Bronchial epithelial cell (primary cell): ENCODE measurements at regions not wholly inside any gene's neighbourhood (a gene's known extent, or its start where the extent isn't known, plus 50 kb on each side); places are given as distances from the start of the nearest gene placed in this dataset.
A peak's percentile ranks its signal among the peaks of the same experiment; 100 is the strongest.
"Not testable (repeated sequence)": the region's sequence is repeated elsewhere in the genome, so short reads cannot be mapped to it uniquely, and the experiment has no call there.

Experiments used
- DNase-seq: peaks from one replicate; pipeline ENCODE4 v3.0.0-alpha.2; 2010; ENCODE audit warnings: low read depth
- FAIRE-seq: peaks from 2 replicates; lab custom pipeline; 2011; peaks lifted over from hg19 to GRCh38; lab: Jason Lieb, UNC
- H3K27me3 ChIP-seq: 2 replicates; pipeline ENCODE4 v1.5.1; 2011; ENCODE audit warnings: low read length; ENCODE audit not compliant: control insufficient read depth, insufficient read depth
- H3K36me3 ChIP-seq: 2 replicates; pipeline ENCODE4 v1.5.1; 2011; ENCODE audit warnings: low read length; ENCODE audit not compliant: control insufficient read depth, insufficient read depth
- H3K4me3 ChIP-seq: 2 replicates; pipeline ENCODE4 v1.5.1; 2011; ENCODE audit warnings: mild to moderate bottlenecking, low read depth, low read length, control low read depth
- CTCF ChIP-seq: IDR thresholded peaks from 2 replicates; pipeline ENCODE4 v1.5.1; 2011; ENCODE audit warnings: mild to moderate bottlenecking, moderate library complexity, low read length, control low read depth, inconsistent platforms; ENCODE audit not compliant: insufficient read depth, severe bottlenecking

GRCh38 chr6:8627085-8627861 is 191.9 kb upstream of the SLC35B3 start:
- TF ChIP-seq CTCF, result no peak
- Histone ChIP-seq H3K27me3 (no peaks in the 10 kb centered on the region), H3K36me3 (no peaks in the 10 kb centered on the region), H3K4me3 (no peak overlapping the region)
- DNase-seq (peak; percentile 99), FAIRE-seq (peak; percentile 95)

- DNase-seq (no peak), FAIRE-seq (no peak)
- TF ChIP-seq CTCF, result no peak
- H3K4me3 ChIP-seq, result no peak overlapping the region
- H3K36me3 ChIP-seq, result no peaks in the 10 kb centered on the region
- no peaks in the 10 kb centered on the region for H3K27me3 ChIP-seq
Measured at GRCh38 chr6:8624665-8625064, 189.3 kb upstream of the SLC35B3 start.

- FAIRE-seq, result no peak
Measured at GRCh38 chr6:8623441-8623840, 188.1 kb upstream of the SLC35B3 start.

GRCh38 chr6:8619853-8620252 is 184.5 kb upstream of the SLC35B3 start:
- no peak for TF ChIP-seq CTCF

More at GRCh38 chr6:8623441-8623840, 188.1 kb upstream of the SLC35B3 start:
- DNase-seq, result peak; percentile 25
- TF ChIP-seq CTCF, result no peak
- no peak overlapping the region for H3K4me3 ChIP-seq
- no peaks in the 10 kb centered on the region for H3K36me3 ChIP-seq
- no peaks in the 10 kb centered on the region for H3K27me3 ChIP-seq

GRCh38 chr6:8619408-8619807 is 184.1 kb upstream of the SLC35B3 start:
- H3K36me3 ChIP-seq, H3K27me3 ChIP-seq, H3K4me3 ChIP-seq, FAIRE-seq: not testable (repeated sequence)
- peak; percentile 10 for DNase-seq

More at GRCh38 chr6:8619853-8620252, 184.5 kb upstream of the SLC35B3 start:
- Histone ChIP-seq H3K36me3 (no peaks in the 10 kb centered on the region), H3K27me3 (no peaks in the 10 kb centered on the region), H3K4me3 (no peak overlapping the region)
- FAIRE-seq, result no peak
- DNase-seq, result no peak

GRCh38 chr6:8608737-8609136 is 173.4 kb upstream of the SLC35B3 start:
- Histone ChIP-seq H3K27me3 (no peaks in the 10 kb centered on the region), H3K36me3 (no peaks in the 10 kb centered on the region), H3K4me3 (no peak overlapping the region)
- no peak for TF ChIP-seq CTCF
- FAIRE-seq (no peak), DNase-seq (no peak)
